WTC11 (cell line): ENCODE measurements at regions not wholly inside any gene's neighbourhood (a gene's known extent, or its start where the extent isn't known, plus 50 kb on each side); places are given as distances from the start of the nearest gene placed in this dataset.

Experiments used
- ATAC-seq: fragments of 200-7000 bp; cut with Tn5 transposase; 2 replicates; pipeline ENCODE4 v1.10.0; 2021; ENCODE audit warnings: mild to moderate bottlenecking, moderate library complexity
- CTCF ChIA-PET: fragments of 300-600 bp; sonication (Branson Sonifier 250); formaldehyde crosslinking; loops from one replicate; lab custom pipeline; 2021; ENCODE audit warnings: antibody characterized with exemption; lab: Charles Lee
- POLR2A ChIA-PET: fragments of 350-600 bp; sonication (Branson Sonifier 250); formaldehyde crosslinking; loops from one replicate; lab custom pipeline; 2021; ENCODE audit warnings: antibody characterized with exemption; lab: Charles Lee
- DNase-seq: peaks from one replicate; pipeline ENCODE4 v3.0.0; 2021; ENCODE audit warnings: low spot score
- H3K27ac Mint-ChIP-seq: 2 replicates; pipeline ENCODE4 v1.8.0; 2021; ENCODE audit warnings: mixed read lengths
- H3K27me3 Mint-ChIP-seq: 2 replicates; pipeline ENCODE4 v1.8.0; 2021; ENCODE audit warnings: low read depth, mild to moderate bottlenecking, moderate library complexity, mixed read lengths
- H3K36me3 Mint-ChIP-seq: 2 replicates; pipeline ENCODE4 v1.8.0; 2021; ENCODE audit warnings: mixed read lengths
- H3K4me1 Mint-ChIP-seq: 2 replicates; pipeline ENCODE4 v1.8.0; 2022; ENCODE audit warnings: mixed read lengths
- H3K4me3 Mint-ChIP-seq: 2 replicates; pipeline ENCODE4 v1.8.0; 2021; ENCODE audit warnings: mild to moderate bottlenecking, moderate library complexity, mixed read lengths
- H3K9me3 Mint-ChIP-seq: 2 replicates; pipeline ENCODE4 v1.8.0; 2021; ENCODE audit warnings: mixed read lengths
- AFF4 ChIP-seq: sonication (generic); formaldehyde crosslinking; IDR thresholded peaks from 2 replicates; pipeline ENCODE4 v1.8.1; 2023; ENCODE audit warnings: mild to moderate bottlenecking, missing genetic modification reagents, borderline replicate concordance
- CBFB ChIP-seq: sonication (generic); formaldehyde crosslinking; IDR thresholded peaks from 2 replicates; pipeline ENCODE4 v1.8.1; 2022; ENCODE audit warnings: mild to moderate bottlenecking, low read depth, missing genetic modification reagents
- E2F1 ChIP-seq: sonication (generic); formaldehyde crosslinking; IDR thresholded peaks from 2 replicates; pipeline ENCODE4 v1.8.0; 2022; ENCODE audit warnings: mild to moderate bottlenecking, missing genetic modification reagents
- GRHL2 ChIP-seq: fragments of 250-450 bp; sonication (Bioruptor Pico); IDR thresholded peaks from 2 replicates; pipeline ENCODE4 v1.8.0; 2022; ENCODE audit warnings: mild to moderate bottlenecking, moderate library complexity; ENCODE audit not compliant: insufficient replicate concordance, severe bottlenecking
- GTF2I ChIP-seq: fragments of 250-450 bp; sonication (Bioruptor Pico); conservative IDR thresholded peaks from 2 replicates; pipeline ENCODE4 v1.4.0; 2021; ENCODE audit warnings: mild to moderate bottlenecking
- SMAD3 ChIP-seq: sonication (generic); formaldehyde crosslinking; IDR thresholded peaks from 2 replicates; pipeline ENCODE4 v1.8.0; 2022; ENCODE audit warnings: missing genetic modification reagents, mild to moderate bottlenecking, borderline replicate concordance
- USF2 ChIP-seq: sonication (generic); formaldehyde crosslinking; IDR thresholded peaks from 2 replicates; pipeline ENCODE4 v1.8.1; 2023; ENCODE audit warnings: mild to moderate bottlenecking, missing genetic modification reagents, moderate library complexity
- ZSCAN18 ChIP-seq: fragments of 250-450 bp; sonication (Bioruptor Pico); IDR thresholded peaks from 2 replicates; pipeline ENCODE4 v2.1.2; 2022; ENCODE audit warnings: mild to moderate bottlenecking, moderate library complexity
- TF ChIP-seq, protein P1 (sequence below): sonication (generic); formaldehyde crosslinking; conservative IDR thresholded peaks from 2 replicates; pipeline ENCODE4 v1.8.1; 2023; ENCODE audit warnings: mild to moderate bottlenecking, low read depth, missing genetic modification reagents, moderate library complexity

DNA sequence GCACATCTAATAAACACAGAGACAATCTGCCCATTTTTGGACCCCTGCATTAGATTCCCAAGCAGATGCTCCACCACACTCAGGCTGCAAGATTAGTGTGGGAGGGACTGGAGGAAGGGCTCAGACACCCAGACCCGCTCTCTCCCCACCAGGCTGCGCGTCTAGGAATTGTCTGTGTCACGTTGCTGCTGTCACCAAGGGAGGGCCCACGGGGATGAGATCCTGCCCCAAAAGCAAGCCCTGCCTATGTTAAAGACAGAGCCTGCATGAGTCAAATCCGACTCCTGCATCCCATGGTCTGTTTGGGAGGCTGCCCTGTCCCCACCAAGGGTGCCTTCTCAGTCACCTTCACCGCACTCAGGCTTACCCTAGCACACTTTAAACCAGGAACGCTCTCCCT lies 114.4 kb upstream of the ZNF507 start:
- DNase-seq (no peak), ATAC-seq (no peak)
- TF ChIP-seq, protein P1, sequence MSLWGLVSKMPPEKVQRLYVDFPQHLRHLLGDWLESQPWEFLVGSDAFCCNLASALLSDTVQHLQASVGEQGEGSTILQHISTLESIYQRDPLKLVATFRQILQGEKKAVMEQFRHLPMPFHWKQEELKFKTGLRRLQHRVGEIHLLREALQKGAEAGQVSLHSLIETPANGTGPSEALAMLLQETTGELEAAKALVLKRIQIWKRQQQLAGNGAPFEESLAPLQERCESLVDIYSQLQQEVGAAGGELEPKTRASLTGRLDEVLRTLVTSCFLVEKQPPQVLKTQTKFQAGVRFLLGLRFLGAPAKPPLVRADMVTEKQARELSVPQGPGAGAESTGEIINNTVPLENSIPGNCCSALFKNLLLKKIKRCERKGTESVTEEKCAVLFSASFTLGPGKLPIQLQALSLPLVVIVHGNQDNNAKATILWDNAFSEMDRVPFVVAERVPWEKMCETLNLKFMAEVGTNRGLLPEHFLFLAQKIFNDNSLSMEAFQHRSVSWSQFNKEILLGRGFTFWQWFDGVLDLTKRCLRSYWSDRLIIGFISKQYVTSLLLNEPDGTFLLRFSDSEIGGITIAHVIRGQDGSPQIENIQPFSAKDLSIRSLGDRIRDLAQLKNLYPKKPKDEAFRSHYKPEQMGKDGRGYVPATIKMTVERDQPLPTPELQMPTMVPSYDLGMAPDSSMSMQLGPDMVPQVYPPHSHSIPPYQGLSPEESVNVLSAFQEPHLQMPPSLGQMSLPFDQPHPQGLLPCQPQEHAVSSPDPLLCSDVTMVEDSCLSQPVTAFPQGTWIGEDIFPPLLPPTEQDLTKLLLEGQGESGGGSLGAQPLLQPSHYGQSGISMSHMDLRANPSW (CRISPR knock-in tag), result no peak
- TF ChIP-seq ZSCAN18 (no peak), SMAD3 (CRISPR knock-in tag) (no peak), E2F1 (CRISPR knock-in tag) (no peak), USF2 (no peak), CBFB (CRISPR knock-in tag) (no peak), GTF2I (no peak)
- CTCF ChIA-PET, result no interaction called here
- H3K27ac Mint-ChIP-seq, result no peak overlapping the region
- no peak overlapping the region for H3K4me3 Mint-ChIP-seq
- H3K27me3 Mint-ChIP-seq, result no peaks in the 10 kb centered on the region
- no peaks in the 10 kb centered on the region for H3K4me1 Mint-ChIP-seq
- no peaks in the 10 kb centered on the region for H3K9me3 Mint-ChIP-seq
- POLR2A ChIA-PET, result interaction anchor here (0.7 kb wide), 1 partner anchor 763 kb away, joined by 3 read pairs; no protein-coding TSS in a partner anchor
- no peaks in the 10 kb centered on the region for H3K36me3 Mint-ChIP-seq

DNA sequence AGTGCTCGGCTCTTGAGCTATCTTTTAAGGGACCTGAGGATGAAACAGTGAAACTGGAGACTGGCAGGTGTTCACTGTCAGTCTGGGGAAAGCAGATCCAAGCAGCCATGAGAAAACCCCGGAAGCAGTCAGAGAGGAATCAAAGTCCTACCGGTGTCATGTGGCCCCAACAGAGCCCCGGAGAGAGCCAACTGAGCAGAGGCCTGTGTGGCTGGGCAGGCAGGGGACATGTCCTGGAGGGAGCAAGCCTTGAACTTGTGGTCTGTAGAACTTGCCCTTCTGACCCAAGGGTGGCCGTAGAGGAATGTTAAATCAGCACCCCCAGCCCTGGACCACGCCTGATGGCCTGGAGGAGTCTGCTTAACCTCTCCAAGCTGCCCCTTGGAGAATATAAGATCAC lies 113.7 kb upstream of the ZNF507 start:
- CTCF ChIA-PET, result no interaction called here
- no peak for DNase-seq
- no peaks in the 10 kb centered on the region for H3K9me3 Mint-ChIP-seq

More for the DNA sequence above, 113.7 kb upstream of the ZNF507 start:
- no peaks in the 10 kb centered on the region for H3K36me3 Mint-ChIP-seq
- H3K27ac Mint-ChIP-seq, result no peak overlapping the region
- no peak overlapping the region for H3K4me3 Mint-ChIP-seq
- H3K4me1 Mint-ChIP-seq, result no peaks in the 10 kb centered on the region
- H3K27me3 Mint-ChIP-seq, result no peaks in the 10 kb centered on the region
- TF ChIP-seq GRHL2 (CRISPR knock-in tag) (no peak), AFF4 (CRISPR knock-in tag) (no peak), CBFB (CRISPR knock-in tag) (no peak)
- TF ChIP-seq, all 79 proteins: peak for 0
- POLR2A ChIA-PET, result interaction anchor here (0.7 kb wide), 1 partner anchor 763 kb away, joined by 3 read pairs; no protein-coding TSS in a partner anchor
- no peak for ATAC-seq
